Esophagus squamous epithelium (tissue), 5 donors: ENCODE measurements at regions not wholly inside any gene's neighbourhood (a gene's known extent, or its start where the extent isn't known, plus 50 kb on each side); places are given as distances from the start of the nearest gene placed in this dataset.
"Not testable (repeated sequence)": the region's sequence is repeated elsewhere in the genome, so short reads cannot be mapped to it uniquely, and the experiment has no call there.

Source experiments
- DNase-seq: peaks from one replicate; lab custom pipeline; 2025; lab: John Stamatoyannopoulos, UW
- H3K27ac ChIP-seq, 4 donors: fragments of 200-600 bp; sonication (generic); one replicate each; pipeline ENCODE4 v1.5.1; 2016 to 2019; ENCODE audit warnings: mild to moderate bottlenecking in 1 of 4
- H3K27me3 ChIP-seq, 4 donors: fragments of 200-600 bp; sonication (generic); 1 replicate in 3 of 4; 2 replicates in 1 of 4; pipeline versions ENCODE4 v1.5.1 to v1.6.0; 2017 to 2021; ENCODE audit warnings: antibody characterized with exemption in 1 of 4
- H3K36me3 ChIP-seq, 3 donors: fragments of 200-600 bp; sonication (generic); one replicate each; pipeline ENCODE4 v1.5.1; 2016 to 2019
- H3K4me1 ChIP-seq, 3 donors: fragments of 200-600 bp; sonication (generic); one replicate each; pipeline ENCODE4 v1.5.1; 2017 to 2019
- H3K4me3 ChIP-seq, 4 donors: fragments of 200-600 bp; sonication (generic); 1 replicate in 3 of 4; 2 replicates in 1 of 4; pipeline ENCODE4 v1.5.1; 2016 to 2019; ENCODE audit warnings: mild to moderate bottlenecking in 2 of 4, moderate library complexity in 1 of 4
- H3K9me3 ChIP-seq, 3 donors: fragments of 200-600 bp; sonication (generic); one replicate each; pipeline ENCODE4 v1.5.1; 2016 to 2019
- WGBS, 2 donors: methylation state at CpG; one replicate each; pipeline ENCODE4 v1.1.5; 2018; 5-methylcytosine and 5-hydroxymethylcytosine counted together
- intact Hi-C: fragments of 100-400 bp; cut with DNase I; formaldehyde crosslinking; loops from one replicate; pipeline ENCODE4 v1.15.0; 2022
- donor health status: DM: yes; HTN: yes; CAD: no.

- H3K4me1 ChIP-seq, intact Hi-C loops, H3K4me3 ChIP-seq, H3K36me3 ChIP-seq, H3K27me3 ChIP-seq, DNase-seq, H3K27ac ChIP-seq: not testable (repeated sequence)
- H3K9me3 ChIP-seq, result peaks cover 0 to 22% (median 4%) of the 10 kb centered on the region in 3 donors
- WGBS, 2 donors, result 49 to 67% methylated on average over 1 of the region's 1 CpG
Observed at GRCh38 chr21:10369289-10369688, 152.1 kb upstream of the TPTE start.

- H3K36me3 ChIP-seq, H3K27ac ChIP-seq, H3K27me3 ChIP-seq, DNase-seq, H3K4me1 ChIP-seq, H3K4me3 ChIP-seq, intact Hi-C loops: not testable (repeated sequence)
- WGBS, 2 donors, result 73 to 80% methylated on average over 10 of the region's 10 CpGs
- peaks cover 0 to 69% (median 39%) of the 10 kb centered on the region in 3 donors for H3K9me3 ChIP-seq
Observed at GRCh38 chr21:10377758-10378157, 143.6 kb upstream of the TPTE start.

- intact Hi-C loops, H3K27me3 ChIP-seq, H3K27ac ChIP-seq, H3K4me1 ChIP-seq, DNase-seq, H3K36me3 ChIP-seq, H3K4me3 ChIP-seq: not testable (repeated sequence)
- WGBS, 2 donors, result 72 to 78% methylated on average over 9 of the region's 9 CpGs
- peaks cover 0 to 80% (median 39%) of the 10 kb centered on the region in 3 donors for H3K9me3 ChIP-seq
Observed at GRCh38 chr21:10379816-10380215, 141.6 kb upstream of the TPTE start.

GRCh38 chr21:10381687-10382060 lies 139.7 kb upstream of the TPTE start:
- WGBS, 2 donors, result 76 to 78% methylated on average over 6 of the region's 6 CpGs
- H3K27ac ChIP-seq, H3K36me3 ChIP-seq, H3K4me1 ChIP-seq, H3K4me3 ChIP-seq, intact Hi-C loops, H3K27me3 ChIP-seq, DNase-seq: not testable (repeated sequence)
- H3K9me3 ChIP-seq, result peaks cover 0 to 90% (median 44%) of the 10 kb centered on the region in 3 donors

GRCh38 chr21:10382135-10382534 lies 139.2 kb upstream of the TPTE start:
- WGBS, 2 donors, result 63 to 64% methylated on average over 8 of the region's 8 CpGs
- intact Hi-C loops, H3K27ac ChIP-seq, H3K4me1 ChIP-seq, H3K27me3 ChIP-seq, DNase-seq, H3K4me3 ChIP-seq, H3K36me3 ChIP-seq: not testable (repeated sequence)
- peaks cover 0 to 90% (median 47%) of the 10 kb centered on the region in 3 donors for H3K9me3 ChIP-seq

- DNase-seq, H3K4me1 ChIP-seq, intact Hi-C loops, H3K36me3 ChIP-seq, H3K27ac ChIP-seq, H3K27me3 ChIP-seq, H3K4me3 ChIP-seq: not testable (repeated sequence)
- 58 to 69% methylated on average over 5 of the region's 5 CpGs for WGBS, 2 donors
- peaks cover 0 to 90% (median 48%) of the 10 kb centered on the region in 3 donors for H3K9me3 ChIP-seq
Observed at GRCh38 chr21:10382580-10382979, 138.8 kb upstream of the TPTE start.

- H3K4me3 ChIP-seq, intact Hi-C loops, DNase-seq, H3K27ac ChIP-seq, H3K4me1 ChIP-seq, H3K27me3 ChIP-seq, H3K36me3 ChIP-seq: not testable (repeated sequence)
- 70 to 80% methylated on average over 10 of the region's 10 CpGs for WGBS, 2 donors
- H3K9me3 ChIP-seq, result peaks cover 0 to 93% (median 47%) of the 10 kb centered on the region in 3 donors
Observed at GRCh38 chr21:10383571-10383970, 137.8 kb upstream of the TPTE start.

- H3K27ac ChIP-seq, intact Hi-C loops, H3K4me3 ChIP-seq, H3K4me1 ChIP-seq, DNase-seq, H3K27me3 ChIP-seq, H3K36me3 ChIP-seq: not testable (repeated sequence)
- 16 to 40% methylated on average over 3 of the region's 3 CpGs for whole genome bisulfite sequencing, 2 donors
- H3K9me3 ChIP-seq, result peaks cover 0 to 90% (median 47%) of the 10 kb centered on the region in 3 donors
Observed at GRCh38 chr21:10384304-10384861, 137.0 kb upstream of the TPTE start.

- H3K36me3 ChIP-seq, intact Hi-C loops, H3K27ac ChIP-seq, H3K4me1 ChIP-seq, H3K27me3 ChIP-seq, DNase-seq, H3K4me3 ChIP-seq: not testable (repeated sequence)
- WGBS, 2 donors, result 69 to 71% methylated on average over 3 of the region's 3 CpGs
- peaks cover 0 to 85% (median 44%) of the 10 kb centered on the region in 3 donors for H3K9me3 ChIP-seq
Observed at GRCh38 chr21:10385202-10385601, 136.2 kb upstream of the TPTE start.

- H3K27ac ChIP-seq, H3K4me1 ChIP-seq, H3K27me3 ChIP-seq, DNase-seq, intact Hi-C loops, H3K36me3 ChIP-seq, H3K4me3 ChIP-seq: not testable (repeated sequence)
- 64 to 65% methylated on average over 13 of the region's 13 CpGs for WGBS, 2 donors
- H3K9me3 ChIP-seq, result peaks cover 0 to 84% (median 41%) of the 10 kb centered on the region in 3 donors
Observed at GRCh38 chr21:10385898-10386527, 135.4 kb upstream of the TPTE start.

GRCh38 chr21:10387692-10388450 lies 133.5 kb upstream of the TPTE start:
- H3K27me3 ChIP-seq, H3K4me3 ChIP-seq, DNase-seq, intact Hi-C loops, H3K36me3 ChIP-seq, H3K27ac ChIP-seq, H3K4me1 ChIP-seq: not testable (repeated sequence)
- WGBS, 2 donors, result 38 to 50% methylated on average over 3 of the region's 3 CpGs
- H3K9me3 ChIP-seq, result peaks cover 0 to 78% (median 36%) of the 10 kb centered on the region in 3 donors

- H3K4me1 ChIP-seq, H3K27me3 ChIP-seq, DNase-seq, H3K27ac ChIP-seq, H3K4me3 ChIP-seq, intact Hi-C loops, H3K36me3 ChIP-seq: not testable (repeated sequence)
- 57 to 61% methylated on average over 9 of the region's 9 CpGs for WGBS, 2 donors
- peaks cover 0 to 71% (median 36%) of the 10 kb centered on the region in 3 donors for H3K9me3 ChIP-seq
Observed at GRCh38 chr21:10388625-10389024, 132.8 kb upstream of the TPTE start.

- H3K36me3 ChIP-seq, intact Hi-C loops: not testable (repeated sequence)
- no CpG with 5 or more reads among the region's 1 CpG for whole genome bisulfite sequencing, 2 donors
Observed at GRCh38 chr21:10392301-10392700, 129.1 kb upstream of the TPTE start.

More at GRCh38 chr21:10392301-10392700, 129.1 kb upstream of the TPTE start:
- not testable (repeated sequence) for H3K27ac ChIP-seq, H3K27me3 ChIP-seq, H3K4me3 ChIP-seq, H3K4me1 ChIP-seq, DNase-seq
- peaks cover 0 to 35% (median 17%) of the 10 kb centered on the region in 3 donors for H3K9me3 ChIP-seq
